HG02798 (cell line): ENCODE measurements at regions not wholly inside any gene's neighbourhood (a gene's known extent, or its start where the extent isn't known, plus 50 kb on each side); places are given as distances from the start of the nearest gene placed in this dataset.

Source experiments
- ATAC-seq: cut with Tn5 transposase; IDR thresholded peaks from one replicate; pipeline ENCODE4 v1.9.1; 2021; ENCODE audit warnings: mild to moderate bottlenecking; ENCODE audit not compliant: unreplicated experiment, poor library complexity

GRCh38 chr16:62562121-62562520, 525.9 kb upstream of the CDH8 start:
- no peak for ATAC-seq

GRCh38 chr16:62549875-62550274, 513.6 kb upstream of the CDH8 start:
- no peak for ATAC-seq

- no peak for ATAC-seq
These were observed 511.9 kb upstream of the CDH8 start for GRCh38 chr16:62548095-62548494.

GRCh38 chr16:62546701-62547100, 510.5 kb upstream of the CDH8 start:
- no peak for ATAC-seq

- no peak for ATAC-seq
These were observed 508.8 kb upstream of the CDH8 start for GRCh38 chr16:62545039-62545438.

- ATAC-seq, result no peak
These were observed 507.3 kb upstream of the CDH8 start for GRCh38 chr16:62543516-62543915.

- no peak for ATAC-seq
These were observed 503.4 kb upstream of the CDH8 start for GRCh38 chr16:62539657-62540056.

GRCh38 chr16:62530426-62530825, 494.2 kb upstream of the CDH8 start:
- ATAC-seq, result no peak

GRCh38 chr16:62516001-62516400, 479.8 kb upstream of the CDH8 start:
- no peak for ATAC-seq

GRCh38 chr16:62503073-62503472, 466.8 kb upstream of the CDH8 start:
- no peak for ATAC-seq

- no peak for ATAC-seq
These were observed 442.7 kb upstream of the CDH8 start for GRCh38 chr16:62478903-62479458.

- ATAC-seq, result no peak
These were observed 441.6 kb upstream of the CDH8 start for GRCh38 chr16:62477796-62478195.

- ATAC-seq, result no peak
These were observed 439.3 kb upstream of the CDH8 start for GRCh38 chr16:62475573-62475972.

- no peak for ATAC-seq
These were observed 426.7 kb upstream of the CDH8 start for GRCh38 chr16:62462971-62463370.

GRCh38 chr16:62450291-62450690, 414.1 kb upstream of the CDH8 start:
- ATAC-seq, result no peak

- no peak for ATAC-seq
These were observed 409.7 kb upstream of the CDH8 start for GRCh38 chr16:62445909-62446308.

- no peak for ATAC-seq
These were observed 388.0 kb upstream of the CDH8 start for GRCh38 chr16:62424206-62424605.

GRCh38 chr16:62408760-62409159, 372.5 kb upstream of the CDH8 start:
- ATAC-seq, result no peak

- no peak for ATAC-seq
These were observed 370.1 kb upstream of the CDH8 start for GRCh38 chr16:62406387-62406786.

- no peak for ATAC-seq
These were observed 368.8 kb upstream of the CDH8 start for GRCh38 chr16:62404842-62405611.

GRCh38 chr16:62392698-62393097, 356.5 kb upstream of the CDH8 start:
- ATAC-seq, result no peak

GRCh38 chr16:62391940-62392339, 355.7 kb upstream of the CDH8 start:
- ATAC-seq, result no peak
